IMR-90 (cell line): ENCODE measurements at regions not wholly inside any gene's neighbourhood (a gene's known extent, or its start where the extent isn't known, plus 50 kb on each side); places are given as distances from the start of the nearest gene placed in this dataset.

Source experiments
- ATAC-seq: fragments of 200-7000 bp; cut with Tn5 transposase; 2 replicates; pipeline ENCODE4 v1.9.1; 2020; ENCODE audit warnings: low read depth, mild to moderate bottlenecking, moderate library complexity
- BruUV-seq: library from RNA; stranded (reverse); fragments of 400-500 nt; replicated peaks from 2 replicates; lab custom pipeline; 2021; lab: Mats Ljungman, UMichigan
- CTCF ChIA-PET: fragments of 300-600 bp; formaldehyde crosslinking; extraction: SDS; loops from one replicate; lab custom pipeline; 2021; ENCODE audit warnings: antibody characterized with exemption; lab: Yijun Ruan, JAX
- POLR2A ChIA-PET: fragments of 300-600 bp; sonication (Branson Sonifier 250); formaldehyde crosslinking; loops from one replicate; lab custom pipeline; 2022; ENCODE audit warnings: antibody characterized with exemption; ENCODE audit not compliant: unreplicated experiment; lab: Charles Lee
- DNase-seq: peaks from one replicate; pipeline ENCODE4 v3.0.0; 2013
- H2AFZ ChIP-seq: replicated peaks from 2 replicates; pipeline ENCODE3; 2013; ENCODE audit warnings: low read length, mild to moderate bottlenecking; ENCODE audit not compliant: poor library complexity
- H2AK5ac ChIP-seq: 2 replicates; pipeline ENCODE4 v1.6.1; 2013; ENCODE audit warnings: low read depth, low read length, inconsistent platforms
- H2AK9ac ChIP-seq: replicated peaks from 2 replicates; pipeline ENCODE3; 2013; ENCODE audit warnings: mild to moderate bottlenecking, low read depth, low read length, moderate library complexity; ENCODE audit not compliant: poor library complexity
- H2BK120ac ChIP-seq: 2 replicates; pipeline ENCODE4 v1.6.1; 2013; ENCODE audit warnings: low read depth, low read length, inconsistent platforms
- H2BK15ac ChIP-seq: 3 replicates; pipeline ENCODE4 v1.6.1; 2013; ENCODE audit warnings: low read depth, low read length, inconsistent platforms
- H2BK20ac ChIP-seq: 2 replicates; pipeline ENCODE4 v1.6.1; 2013; ENCODE audit warnings: low read depth, mild to moderate bottlenecking, inconsistent platforms, low read length, moderate library complexity
- H2BK5ac ChIP-seq: 2 replicates; pipeline ENCODE4 v1.6.1; 2013; ENCODE audit warnings: mild to moderate bottlenecking, low read depth, low read length, inconsistent platforms; ENCODE audit not compliant: poor library complexity, severe bottlenecking
- H3K14ac ChIP-seq: replicated peaks from 2 replicates; pipeline ENCODE4 v1.6.1; 2013; ENCODE audit warnings: low read depth, low read length, inconsistent platforms
- H3K18ac ChIP-seq: 2 replicates; pipeline ENCODE4 v1.6.1; 2013; ENCODE audit warnings: low read depth, low read length, control low read depth
- H3K23ac ChIP-seq: 2 replicates; pipeline ENCODE4 v1.6.1; 2013; ENCODE audit warnings: low read depth, low read length, inconsistent platforms
- H3K27ac ChIP-seq: 2 replicates; pipeline ENCODE4 v1.5.1; 2013; ENCODE audit warnings: mild to moderate bottlenecking, control low read depth, low read length; ENCODE audit not compliant: insufficient read depth
- H3K27me3 ChIP-seq: 2 replicates; pipeline ENCODE4 v1.6.1; 2013; ENCODE audit warnings: low read length; ENCODE audit not compliant: control insufficient read depth, insufficient read depth
- H3K36me3 ChIP-seq: 2 replicates; pipeline ENCODE4 v1.6.1; 2013; ENCODE audit warnings: low read length, mixed read lengths; ENCODE audit not compliant: control insufficient read depth, insufficient read depth
- H3K4ac ChIP-seq: 2 replicates; pipeline ENCODE4 v1.6.1; 2013; ENCODE audit warnings: low read depth, low read length, inconsistent platforms
- H3K4me1 ChIP-seq: 2 replicates; pipeline ENCODE4 v1.6.1; 2013; ENCODE audit warnings: low read length, mixed read lengths; ENCODE audit not compliant: control insufficient read depth, insufficient read depth
- H3K4me2 ChIP-seq: 2 replicates; pipeline ENCODE4 v1.6.1; 2013; ENCODE audit warnings: low read depth, mild to moderate bottlenecking, control low read depth, low read length, moderate library complexity
- H3K4me3 ChIP-seq: 2 replicates; pipeline ENCODE4 v1.5.1; 2013; ENCODE audit warnings: low read depth, mild to moderate bottlenecking, control low read depth, low read length, moderate library complexity; ENCODE audit not compliant: insufficient read depth
- H3K56ac ChIP-seq: 2 replicates; pipeline ENCODE4 v1.6.1; 2013; ENCODE audit warnings: low read length, inconsistent platforms; ENCODE audit not compliant: insufficient read depth; ENCODE audit errors: extremely low read depth
- H3K79me1 ChIP-seq, 2 experiments: 2 replicates each; pipeline ENCODE4 v1.6.1; 2013; ENCODE audit warnings: low read length in 2 of 2, inconsistent platforms in 1 of 2, low read depth in 1 of 2
- H3K9ac ChIP-seq: 2 replicates; pipeline ENCODE4 v1.6.1; 2013; ENCODE audit warnings: low read depth, low read length, control low read depth
- H3K9me1 ChIP-seq: 2 replicates; pipeline ENCODE4 v1.6.1; 2013; ENCODE audit warnings: low read length, inconsistent platforms; ENCODE audit not compliant: insufficient read depth
- H3K9me3 ChIP-seq: 2 replicates; pipeline ENCODE4 v1.6.1; 2013; ENCODE audit warnings: low read length; ENCODE audit not compliant: control insufficient read depth, insufficient read depth
- H4K20me1 ChIP-seq: 2 replicates; pipeline ENCODE4 v1.6.1; 2013; ENCODE audit warnings: low read length, inconsistent platforms; ENCODE audit not compliant: insufficient read depth
- H4K5ac ChIP-seq: 2 replicates; pipeline ENCODE4 v1.6.1; 2013; ENCODE audit warnings: mild to moderate bottlenecking, low read depth, low read length, control low read depth
- H4K8ac ChIP-seq, 2 experiments: 2 replicates each; pipeline ENCODE4 v1.6.1; 2013; ENCODE audit warnings: low read depth in 2 of 2, low read length in 2 of 2, control low read depth in 1 of 2, inconsistent platforms in 1 of 2
- H4K91ac ChIP-seq: 2 replicates; pipeline ENCODE4 v1.6.1; 2013; ENCODE audit warnings: low read depth, low read length, inconsistent platforms; ENCODE audit not compliant: insufficient read depth
- CHD1 ChIP-seq: IDR thresholded peaks from 2 replicates; pipeline ENCODE4 v1.6.1; 2012; ENCODE audit warnings: low read depth, low read length, improper control_type of control experiment
- WGBS, 2 experiments: methylation state at CpG; one replicate each; pipeline versions ENCODE4 v1.1.5 to v1.1.7; 2013; ENCODE audit warnings: missing lambda C conversion rate in 2 of 2; ENCODE audit not compliant: insufficient read length in 1 of 2; ENCODE audit errors: extremely low coverage in 2 of 2; 5-methylcytosine and 5-hydroxymethylcytosine counted together
- dilution Hi-C: fragments of 300-500 bp; cut with HindIII; formaldehyde crosslinking; loops from one replicate; pipeline ENCODE4 v1.14.3; 2018; ENCODE audit warnings: low sequenced_read_pairs; ENCODE audit not compliant: unreplicated experiment
- in situ Hi-C: fragments of 300-500 bp; cut with MboI; formaldehyde crosslinking; loops from 3 replicates; pipeline ENCODE4 v1.14.3; 2019; ENCODE audit warnings: low sequenced_read_pairs, inconsistent platforms, mixed read lengths
- intact Hi-C: fragments of 100-400 bp; cut with micrococcal nuclease; formaldehyde crosslinking; loops from 2 replicates; pipeline ENCODE4 v1.10.0; 2022

DNA sequence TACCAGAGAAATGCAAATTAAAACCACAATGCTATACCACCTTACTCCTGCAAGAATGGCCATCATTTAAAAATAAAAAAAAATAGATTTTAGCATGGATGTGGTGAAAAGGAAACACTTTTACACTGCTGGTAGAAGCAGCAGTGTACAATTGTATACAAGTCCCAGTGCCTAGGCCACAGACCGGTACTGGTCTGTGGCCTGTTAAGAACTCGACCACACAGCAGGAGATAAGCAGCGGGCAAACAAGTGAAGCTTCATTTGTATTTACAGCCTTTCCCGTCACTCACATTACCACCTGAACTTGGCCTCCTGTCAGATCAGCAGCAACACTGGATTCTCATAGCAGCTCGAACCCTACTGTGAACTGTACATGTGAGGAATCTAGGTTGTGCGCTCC, 60.7 kb upstream of the DSC1 start:
- no peak overlapping the region for H3K27ac ChIP-seq
- ChIA-PET POLR2A (no interaction called here), CTCF (no interaction called here)
- no peaks in the 10 kb centered on the region for H3K79me1 ChIP-seq
- no peak overlapping the region for H4K91ac ChIP-seq
- TF ChIP-seq CHD1, result no peak
- no peak overlapping the region for H3K4me2 ChIP-seq
- no peak overlapping the region for H2BK15ac ChIP-seq
- no CpG with 5 or more reads among the region's 6 CpGs for WGBS, 2 experiments
- no peaks in the 10 kb centered on the region for H3K36me3 ChIP-seq
- BruUV-seq, result no TSS peak
- no peak overlapping the region for H4K8ac ChIP-seq
- H3K9ac ChIP-seq, result no peak overlapping the region
- dilution Hi-C loops (no loop called here), intact Hi-C loops (no loop called here), in situ Hi-C loops (no loop called here)
- H3K27me3 ChIP-seq, result no peaks in the 10 kb centered on the region
- ATAC-seq (no peak), DNase-seq (no peak)
- peaks cover 2% of the 10 kb centered on the region for H3K9me3 ChIP-seq
- no peak overlapping the region for H2BK20ac ChIP-seq
- no peak overlapping the region for H3K4ac ChIP-seq
- H2BK120ac ChIP-seq, result no peak overlapping the region
- H3K4me1 ChIP-seq, result 0 out of 2 replicates have a peak, but pooled peaks cover 2% of the 10 kb centered on the region
- H4K5ac ChIP-seq, result no peak overlapping the region
- H3K4me3 ChIP-seq, result no peak overlapping the region
- no peak overlapping the region for H3K23ac ChIP-seq
- H3K9me1 ChIP-seq, result no peaks in the 10 kb centered on the region
- no peak overlapping the region for H2AFZ ChIP-seq
- no peak overlapping the region for H3K18ac ChIP-seq
- H4K20me1 ChIP-seq, result no peaks in the 10 kb centered on the region
- no peak overlapping the region for H3K56ac ChIP-seq
- H2AK5ac ChIP-seq, result no peak overlapping the region
- no peak overlapping the region for H3K14ac ChIP-seq
- H2BK5ac ChIP-seq, result no peak overlapping the region
- no peak overlapping the region for H2AK9ac ChIP-seq
